WERI-Rb-1 (cell line): ENCODE measurements at regions not wholly inside any gene's neighbourhood (a gene's known extent, or its start where the extent isn't known, plus 50 kb on each side); places are given as distances from the start of the nearest gene placed in this dataset.
"Not testable (repeated sequence)": the region's sequence is repeated elsewhere in the genome, so short reads cannot be mapped to it uniquely, and the experiment has no call there.

ENCODE experiments used
- DNase-seq: peaks from one replicate; pipeline ENCODE4 v3.0.0-alpha.2; 2020
- H3K27ac ChIP-seq: fragments of 250-450 bp; sonication (Bioruptor Pico); 2 replicates; pipeline ENCODE4 v1.5.1; 2020; ENCODE audit warnings: mild to moderate bottlenecking, moderate library complexity
- H3K27me3 ChIP-seq: fragments of 250-450 bp; sonication (Bioruptor Pico); 2 replicates; pipeline ENCODE4 v1.5.1; 2021; ENCODE audit warnings: mild to moderate bottlenecking, low read depth, moderate library complexity; ENCODE audit not compliant: insufficient read depth, severe bottlenecking
- H3K36me3 ChIP-seq: fragments of 250-450 bp; sonication (Bioruptor Pico); 2 replicates; pipeline ENCODE4 v1.5.1; 2020; ENCODE audit warnings: mild to moderate bottlenecking, moderate library complexity
- H3K4me3 ChIP-seq: 2 replicates; pipeline ENCODE4 v1.5.1; 2011; ENCODE audit warnings: low read depth, mild to moderate bottlenecking, control low read depth, low read length
- H3K9me3 ChIP-seq: fragments of 250-450 bp; sonication (Bioruptor Pico); 2 replicates; pipeline ENCODE4 v1.5.1; 2021; ENCODE audit warnings: mild to moderate bottlenecking, moderate library complexity; ENCODE audit not compliant: severe bottlenecking
- TF ChIP-seq, protein P1 (sequence below): IDR thresholded peaks from 2 replicates; pipeline ENCODE4 v1.5.1; 2011; ENCODE audit warnings: low read depth, mild to moderate bottlenecking, control low read depth, inconsistent platforms, low read length

DNA sequence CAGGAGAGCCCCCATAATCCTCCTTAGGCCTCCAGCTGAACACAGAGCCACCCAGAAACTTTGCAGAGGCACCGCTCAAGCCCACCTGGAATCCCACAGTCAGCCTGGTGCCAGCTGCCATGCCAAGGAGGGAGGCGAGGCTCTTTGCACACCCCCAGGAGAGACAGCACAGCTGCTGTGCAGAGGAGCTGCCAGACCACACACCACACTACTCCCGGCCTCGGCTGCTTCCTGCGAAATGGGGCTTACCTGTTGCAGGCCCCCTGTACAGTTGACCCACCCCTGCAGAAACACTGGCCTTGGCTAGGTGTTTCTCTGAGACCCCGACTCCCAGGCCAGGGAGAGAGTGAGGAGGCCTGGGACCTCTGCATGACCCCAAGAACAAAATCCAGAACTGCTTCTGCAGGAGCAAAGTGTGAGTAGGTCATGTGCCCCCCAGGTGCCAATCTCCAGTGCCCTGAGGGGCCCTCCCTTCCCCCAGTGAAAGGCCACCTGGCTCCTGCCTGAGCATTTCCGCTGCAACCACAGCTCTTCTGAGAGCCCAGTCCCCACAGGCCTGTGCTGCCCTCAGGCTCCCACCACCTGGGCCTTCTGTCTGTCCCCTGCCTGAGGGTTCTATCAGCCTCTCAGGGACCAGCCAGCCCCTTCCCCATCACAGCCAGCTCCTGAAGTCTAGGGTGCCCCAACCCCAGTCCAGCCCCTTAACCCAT is 580.4 kb downstream of the UQCRFS1 start:
- H3K4me3 ChIP-seq, result no peak overlapping the region
- peaks cover 40% of the 10 kb centered on the region for H3K27me3 ChIP-seq
- no peak for DNase-seq
- H3K27ac ChIP-seq, result no peak overlapping the region
- no peaks in the 10 kb centered on the region for H3K36me3 ChIP-seq
- TF ChIP-seq, protein P1, sequence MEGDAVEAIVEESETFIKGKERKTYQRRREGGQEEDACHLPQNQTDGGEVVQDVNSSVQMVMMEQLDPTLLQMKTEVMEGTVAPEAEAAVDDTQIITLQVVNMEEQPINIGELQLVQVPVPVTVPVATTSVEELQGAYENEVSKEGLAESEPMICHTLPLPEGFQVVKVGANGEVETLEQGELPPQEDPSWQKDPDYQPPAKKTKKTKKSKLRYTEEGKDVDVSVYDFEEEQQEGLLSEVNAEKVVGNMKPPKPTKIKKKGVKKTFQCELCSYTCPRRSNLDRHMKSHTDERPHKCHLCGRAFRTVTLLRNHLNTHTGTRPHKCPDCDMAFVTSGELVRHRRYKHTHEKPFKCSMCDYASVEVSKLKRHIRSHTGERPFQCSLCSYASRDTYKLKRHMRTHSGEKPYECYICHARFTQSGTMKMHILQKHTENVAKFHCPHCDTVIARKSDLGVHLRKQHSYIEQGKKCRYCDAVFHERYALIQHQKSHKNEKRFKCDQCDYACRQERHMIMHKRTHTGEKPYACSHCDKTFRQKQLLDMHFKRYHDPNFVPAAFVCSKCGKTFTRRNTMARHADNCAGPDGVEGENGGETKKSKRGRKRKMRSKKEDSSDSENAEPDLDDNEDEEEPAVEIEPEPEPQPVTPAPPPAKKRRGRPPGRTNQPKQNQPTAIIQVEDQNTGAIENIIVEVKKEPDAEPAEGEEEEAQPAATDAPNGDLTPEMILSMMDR, result no peak
- peaks cover 1% of the 10 kb centered on the region for H3K9me3 ChIP-seq

DNA sequence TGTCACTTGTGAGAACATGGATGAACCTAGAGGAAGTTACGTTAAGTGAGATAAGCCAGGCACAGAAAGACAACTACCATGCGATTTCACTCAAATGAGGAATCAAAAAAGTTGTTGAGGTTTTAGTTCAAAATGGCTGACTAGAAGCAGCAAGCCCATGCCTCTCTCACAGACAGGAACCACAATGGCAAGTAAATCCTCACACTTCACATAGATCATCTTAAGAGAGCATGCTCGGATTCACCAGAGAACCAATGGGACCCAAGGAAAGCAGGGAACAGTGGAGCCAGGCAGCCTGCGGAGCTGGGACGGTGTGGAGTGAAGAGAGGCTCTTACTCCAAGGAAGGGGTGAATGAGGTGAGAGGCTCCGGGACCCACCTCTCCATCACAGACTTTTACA is 581.0 kb downstream of the UQCRFS1 start:
- no peak overlapping the region for H3K4me3 ChIP-seq
- H3K27me3 ChIP-seq, result peaks cover 34% of the 10 kb centered on the region

DNA sequence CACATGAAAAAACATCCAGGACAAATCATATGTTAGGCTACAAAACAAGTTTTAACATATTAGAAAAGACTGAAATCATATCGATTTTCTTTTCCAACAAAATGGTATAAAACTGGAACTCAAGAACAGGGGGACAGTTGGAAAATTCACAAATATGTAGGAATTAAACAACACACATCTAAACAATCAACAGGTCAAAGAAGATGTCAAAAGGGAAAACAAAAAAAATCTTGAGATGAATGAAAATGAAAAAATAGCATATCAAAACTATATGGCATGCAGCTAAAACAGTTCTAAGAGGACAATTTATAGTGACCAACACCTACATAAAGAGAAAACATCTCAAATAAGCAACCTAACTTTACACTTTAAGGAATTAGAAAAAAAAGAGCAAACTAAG is 585.3 kb downstream of the UQCRFS1 start:
- TF ChIP-seq, protein P1, result no peak
- DNase-seq, result no peak
- H3K36me3 ChIP-seq, result no peaks in the 10 kb centered on the region
- no peak overlapping the region for H3K27ac ChIP-seq
- H3K9me3 ChIP-seq, result peaks cover 8% of the 10 kb centered on the region
- H3K27me3 ChIP-seq, result peaks cover 23% of the 10 kb centered on the region
- no peak overlapping the region for H3K4me3 ChIP-seq

More for the DNA sequence above, 581.0 kb downstream of the UQCRFS1 start:
- peaks cover 4% of the 10 kb centered on the region for H3K9me3 ChIP-seq
- TF ChIP-seq, protein P1, result no peak
- H3K36me3 ChIP-seq, result no peaks in the 10 kb centered on the region
- no peak for DNase-seq
- H3K27ac ChIP-seq, result no peak overlapping the region

DNA sequence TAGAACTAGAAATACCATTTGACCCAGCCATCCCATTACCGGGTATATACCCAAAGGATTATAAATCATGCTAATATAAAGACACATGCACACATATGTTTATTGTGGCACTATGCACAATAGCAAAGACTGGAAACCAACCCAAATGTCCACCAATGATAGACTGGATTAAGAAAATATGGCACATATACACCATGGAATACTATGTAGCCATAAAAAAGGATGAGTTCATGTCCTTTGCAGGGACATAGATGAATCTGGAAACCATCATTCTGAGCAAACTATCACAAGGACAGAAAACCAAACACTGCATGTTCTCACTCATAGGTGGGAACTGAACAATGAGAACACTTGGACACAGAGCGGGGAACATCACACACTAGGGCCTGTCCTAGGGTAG is 586.5 kb downstream of the UQCRFS1 start:
- H3K4me3 ChIP-seq, result not testable (repeated sequence)

DNA sequence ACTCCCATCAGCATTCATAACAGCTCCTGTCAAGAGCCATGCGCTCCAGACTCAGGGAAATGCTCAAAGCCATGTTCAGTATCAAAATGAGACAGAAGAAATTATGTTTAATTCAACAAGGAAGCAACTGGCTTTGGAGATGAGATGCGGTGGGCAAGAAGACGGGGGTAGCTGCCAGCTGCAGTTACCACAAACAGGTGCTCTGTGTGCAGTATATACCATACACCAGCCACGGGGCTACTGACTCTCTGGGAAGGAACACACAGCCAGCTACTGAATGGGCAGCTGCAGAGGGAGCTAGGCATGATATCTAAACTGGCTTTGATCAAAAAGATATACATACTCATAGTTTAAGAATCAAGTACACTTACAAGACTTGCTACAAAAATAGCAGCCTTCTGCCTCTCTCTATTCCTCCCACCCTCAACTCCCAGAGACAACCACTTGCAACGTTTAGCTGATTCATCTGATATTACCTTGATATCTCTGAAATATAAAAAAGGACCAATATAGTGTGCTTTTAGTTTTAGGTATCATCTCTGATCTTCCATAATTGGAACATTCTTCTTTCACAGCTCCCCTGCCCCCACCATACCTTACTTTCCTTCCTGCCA is 593.0 kb downstream of the UQCRFS1 start:
- Histone ChIP-seq H3K4me3 (no peak overlapping the region), H3K36me3 (no peaks in the 10 kb centered on the region), H3K9me3 (peaks cover 4% of the 10 kb centered on the region), H3K27ac (no peak overlapping the region), H3K27me3 (peaks cover 58% of the 10 kb centered on the region)
- no peak for DNase-seq
- TF ChIP-seq, protein P1, result no peak

More for the DNA sequence above, 586.5 kb downstream of the UQCRFS1 start:
- not testable (repeated sequence) for H3K27ac ChIP-seq, H3K9me3 ChIP-seq, DNase-seq, H3K36me3 ChIP-seq
- peaks cover 31% of the 10 kb centered on the region for H3K27me3 ChIP-seq

DNA sequence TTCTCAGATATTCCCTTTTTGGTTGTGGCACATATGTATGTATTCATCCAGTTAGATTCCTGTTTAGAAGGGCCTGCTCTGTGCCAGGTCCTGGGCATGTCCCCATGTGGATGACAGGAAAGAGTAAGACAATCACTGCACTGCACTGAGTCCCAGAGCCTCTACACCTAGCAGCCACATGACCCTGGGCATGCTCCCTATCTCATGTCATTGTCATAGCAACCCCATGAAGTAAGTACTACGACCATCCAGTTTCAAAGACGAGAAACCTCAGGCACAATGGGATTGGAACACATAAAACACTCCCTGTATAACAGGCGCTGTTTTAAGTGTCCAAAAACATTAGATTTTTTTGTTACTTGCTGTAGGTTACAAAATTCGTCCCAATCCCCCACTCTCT is 594.4 kb downstream of the UQCRFS1 start:
- no peak overlapping the region for H3K4me3 ChIP-seq
- no peak for DNase-seq
- peaks cover 14% of the 10 kb centered on the region for H3K9me3 ChIP-seq
- no peaks in the 10 kb centered on the region for H3K36me3 ChIP-seq
- peaks cover 62% of the 10 kb centered on the region for H3K27me3 ChIP-seq
- TF ChIP-seq, protein P1, result no peak
- H3K27ac ChIP-seq, result no peak overlapping the region
